ENCODE measurements at regions not wholly inside any gene's neighbourhood (a gene's known extent, or its start where the extent isn't known, plus 50 kb on each side); places are given as distances from the start of the nearest gene placed in this dataset.

DNA sequence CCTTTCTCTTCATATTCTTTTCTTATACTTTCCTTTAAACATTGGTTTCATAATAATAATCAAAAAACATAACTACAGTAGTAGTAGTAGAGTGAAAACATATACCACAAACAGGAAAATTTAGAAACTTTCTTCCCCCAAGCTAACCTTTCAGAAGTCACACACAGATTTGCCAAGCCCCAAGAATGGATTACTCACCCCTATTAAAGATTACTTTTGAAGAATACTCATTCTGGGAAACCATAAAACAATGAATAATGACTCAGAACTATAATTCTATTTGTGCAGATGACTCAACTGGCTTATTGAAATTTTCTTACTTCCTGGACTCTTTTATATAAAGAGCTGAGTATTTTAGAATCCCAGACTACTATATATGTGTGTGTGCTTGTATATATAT is 119.4 kb upstream of the GJE1 start:
- TF ChIP-seq, protein P1, sequence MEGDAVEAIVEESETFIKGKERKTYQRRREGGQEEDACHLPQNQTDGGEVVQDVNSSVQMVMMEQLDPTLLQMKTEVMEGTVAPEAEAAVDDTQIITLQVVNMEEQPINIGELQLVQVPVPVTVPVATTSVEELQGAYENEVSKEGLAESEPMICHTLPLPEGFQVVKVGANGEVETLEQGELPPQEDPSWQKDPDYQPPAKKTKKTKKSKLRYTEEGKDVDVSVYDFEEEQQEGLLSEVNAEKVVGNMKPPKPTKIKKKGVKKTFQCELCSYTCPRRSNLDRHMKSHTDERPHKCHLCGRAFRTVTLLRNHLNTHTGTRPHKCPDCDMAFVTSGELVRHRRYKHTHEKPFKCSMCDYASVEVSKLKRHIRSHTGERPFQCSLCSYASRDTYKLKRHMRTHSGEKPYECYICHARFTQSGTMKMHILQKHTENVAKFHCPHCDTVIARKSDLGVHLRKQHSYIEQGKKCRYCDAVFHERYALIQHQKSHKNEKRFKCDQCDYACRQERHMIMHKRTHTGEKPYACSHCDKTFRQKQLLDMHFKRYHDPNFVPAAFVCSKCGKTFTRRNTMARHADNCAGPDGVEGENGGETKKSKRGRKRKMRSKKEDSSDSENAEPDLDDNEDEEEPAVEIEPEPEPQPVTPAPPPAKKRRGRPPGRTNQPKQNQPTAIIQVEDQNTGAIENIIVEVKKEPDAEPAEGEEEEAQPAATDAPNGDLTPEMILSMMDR (IDR thresholded peaks at IDR 0.05; ENCODE audit: poor library complexity, severe bottlenecking): no peak
- no peak for TF ChIP-seq POLR2AphosphoS5 (IDR thresholded peaks at IDR 0.05)
- TF ChIP-seq, protein P2, sequence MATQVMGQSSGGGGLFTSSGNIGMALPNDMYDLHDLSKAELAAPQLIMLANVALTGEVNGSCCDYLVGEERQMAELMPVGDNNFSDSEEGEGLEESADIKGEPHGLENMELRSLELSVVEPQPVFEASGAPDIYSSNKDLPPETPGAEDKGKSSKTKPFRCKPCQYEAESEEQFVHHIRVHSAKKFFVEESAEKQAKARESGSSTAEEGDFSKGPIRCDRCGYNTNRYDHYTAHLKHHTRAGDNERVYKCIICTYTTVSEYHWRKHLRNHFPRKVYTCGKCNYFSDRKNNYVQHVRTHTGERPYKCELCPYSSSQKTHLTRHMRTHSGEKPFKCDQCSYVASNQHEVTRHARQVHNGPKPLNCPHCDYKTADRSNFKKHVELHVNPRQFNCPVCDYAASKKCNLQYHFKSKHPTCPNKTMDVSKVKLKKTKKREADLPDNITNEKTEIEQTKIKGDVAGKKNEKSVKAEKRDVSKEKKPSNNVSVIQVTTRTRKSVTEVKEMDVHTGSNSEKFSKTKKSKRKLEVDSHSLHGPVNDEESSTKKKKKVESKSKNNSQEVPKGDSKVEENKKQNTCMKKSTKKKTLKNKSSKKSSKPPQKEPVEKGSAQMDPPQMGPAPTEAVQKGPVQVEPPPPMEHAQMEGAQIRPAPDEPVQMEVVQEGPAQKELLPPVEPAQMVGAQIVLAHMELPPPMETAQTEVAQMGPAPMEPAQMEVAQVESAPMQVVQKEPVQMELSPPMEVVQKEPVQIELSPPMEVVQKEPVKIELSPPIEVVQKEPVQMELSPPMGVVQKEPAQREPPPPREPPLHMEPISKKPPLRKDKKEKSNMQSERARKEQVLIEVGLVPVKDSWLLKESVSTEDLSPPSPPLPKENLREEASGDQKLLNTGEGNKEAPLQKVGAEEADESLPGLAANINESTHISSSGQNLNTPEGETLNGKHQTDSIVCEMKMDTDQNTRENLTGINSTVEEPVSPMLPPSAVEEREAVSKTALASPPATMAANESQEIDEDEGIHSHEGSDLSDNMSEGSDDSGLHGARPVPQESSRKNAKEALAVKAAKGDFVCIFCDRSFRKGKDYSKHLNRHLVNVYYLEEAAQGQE (IDR thresholded peaks at IDR 0.05; ENCODE audit: borderline replicate concordance): no peak
- TF ChIP-seq TAF1 (IDR thresholded peaks at IDR 0.05; ENCODE audit: low read depth): no peak
- no peak for TF ChIP-seq MXI1 (conservative IDR thresholded peaks at IDR 0.05; ENCODE audit: poor library complexity, severe bottlenecking)
- no peak for TF ChIP-seq SMC3 (conservative IDR thresholded peaks at IDR 0.05; ENCODE audit: poor library complexity)
- no peak for TF ChIP-seq EP300 (conservative IDR thresholded peaks at IDR 0.05; ENCODE audit: poor library complexity, severe bottlenecking)
- TF ChIP-seq RAD21 (conservative IDR thresholded peaks at IDR 0.05): no peak
- TF ChIP-seq EZH2 (IDR thresholded peaks at IDR 0.05; ENCODE audit: borderline replicate concordance, insufficient read depth, low read length, poor library complexity, severe bottlenecking): no peak
- H3K4me2 ChIP-seq (ENCODE audit: low read length): no peak overlapping the region
- no peaks in the 10 kb centered on the region for H3F3A ChIP-seq (ENCODE audit: insufficient read depth, low read length, poor library complexity, severe bottlenecking)
- H4K20me1 ChIP-seq (ENCODE audit: insufficient read depth): no peaks in the 10 kb centered on the region
- no peaks in the 10 kb centered on the region for H3K9me3 ChIP-seq (ENCODE audit: low read length)
- no peaks in the 10 kb centered on the region for H3K79me2 ChIP-seq (replicated peaks; ENCODE audit: insufficient read depth, low read length)
- H3K9me2 ChIP-seq (ENCODE audit: insufficient read depth, low read length): no peaks in the 10 kb centered on the region
- H3K4me3 ChIP-seq (ENCODE audit: low read length): no peak overlapping the region
- H3K27me3 ChIP-seq (ENCODE audit: insufficient read depth, low read depth, low read length): no peaks in the 10 kb centered on the region
- H2AFZ ChIP-seq (ENCODE audit: low read depth, low read length): no peak overlapping the region
- no peak overlapping the region for H3K27ac ChIP-seq (ENCODE audit: low read length)
- no peaks in the 10 kb centered on the region for H3K36me3 ChIP-seq (ENCODE audit: insufficient read depth, low read length)
- no peak overlapping the region for H3K9ac ChIP-seq (ENCODE audit: low read length)

DNA sequence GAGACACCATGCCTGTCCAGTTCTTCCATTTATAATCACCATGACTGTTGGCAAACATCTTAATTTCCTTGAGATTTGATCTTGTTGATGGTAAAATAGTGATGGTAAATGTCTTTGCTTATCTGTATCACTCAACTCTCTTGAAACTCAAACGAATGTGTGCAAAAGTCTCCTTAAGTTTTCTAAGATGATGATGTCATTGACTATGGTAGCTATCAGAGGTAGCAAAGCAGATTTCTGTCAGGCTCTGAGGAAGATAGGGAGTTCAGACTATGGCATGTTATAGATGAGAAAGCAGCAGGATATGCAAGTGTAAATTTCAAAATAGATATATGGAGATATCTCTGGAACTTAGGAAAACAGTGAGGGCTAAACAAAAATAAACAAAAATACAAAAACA is 121.0 kb upstream of the GJE1 start:
- no peaks in the 10 kb centered on the region for H3F3A ChIP-seq (ENCODE audit: insufficient read depth, low read length, poor library complexity, severe bottlenecking)
- H3K27ac ChIP-seq (ENCODE audit: low read length): no peak overlapping the region
- no peaks in the 10 kb centered on the region for H3K36me3 ChIP-seq (ENCODE audit: insufficient read depth, low read length)
- H3K9me2 ChIP-seq (ENCODE audit: insufficient read depth, low read length): no peaks in the 10 kb centered on the region
- no peaks in the 10 kb centered on the region for H3K79me2 ChIP-seq (replicated peaks; ENCODE audit: insufficient read depth, low read length)
- H3K4me3 ChIP-seq (ENCODE audit: low read length): no peak overlapping the region
- H3K9me3 ChIP-seq (ENCODE audit: low read length): no peaks in the 10 kb centered on the region
- no peak overlapping the region for H3K4me2 ChIP-seq (ENCODE audit: low read length)
- H4K20me1 ChIP-seq (ENCODE audit: insufficient read depth): no peaks in the 10 kb centered on the region
- no peak overlapping the region for H3K9ac ChIP-seq (ENCODE audit: low read length)
- no peak overlapping the region for H2AFZ ChIP-seq (ENCODE audit: low read depth, low read length)
- TF ChIP-seq, protein P2 (IDR thresholded peaks at IDR 0.05; ENCODE audit: borderline replicate concordance): no peak
- TF ChIP-seq SMC3 (conservative IDR thresholded peaks at IDR 0.05; ENCODE audit: poor library complexity) (no peak), EP300 (conservative IDR thresholded peaks at IDR 0.05; ENCODE audit: poor library complexity, severe bottlenecking) (no peak), EZH2 (IDR thresholded peaks at IDR 0.05; ENCODE audit: borderline replicate concordance, insufficient read depth, low read length, poor library complexity, severe bottlenecking) (no peak), RAD21 (conservative IDR thresholded peaks at IDR 0.05) (no peak), TAF1 (IDR thresholded peaks at IDR 0.05; ENCODE audit: low read depth) (no peak), MXI1 (conservative IDR thresholded peaks at IDR 0.05; ENCODE audit: poor library complexity, severe bottlenecking) (no peak), POLR2AphosphoS5 (IDR thresholded peaks at IDR 0.05) (no peak)
- TF ChIP-seq, protein P1 (IDR thresholded peaks at IDR 0.05; ENCODE audit: poor library complexity, severe bottlenecking): no peak
- H3K27me3 ChIP-seq (ENCODE audit: insufficient read depth, low read depth, low read length): no peaks in the 10 kb centered on the region

Measured in neural cell (in vitro differentiated cells).